ENCODE measurements at regions not wholly inside any gene's neighbourhood (a gene's known extent, or its start where the extent isn't known, plus 50 kb on each side); places are given as distances from the start of the nearest gene placed in this dataset.

DNA sequence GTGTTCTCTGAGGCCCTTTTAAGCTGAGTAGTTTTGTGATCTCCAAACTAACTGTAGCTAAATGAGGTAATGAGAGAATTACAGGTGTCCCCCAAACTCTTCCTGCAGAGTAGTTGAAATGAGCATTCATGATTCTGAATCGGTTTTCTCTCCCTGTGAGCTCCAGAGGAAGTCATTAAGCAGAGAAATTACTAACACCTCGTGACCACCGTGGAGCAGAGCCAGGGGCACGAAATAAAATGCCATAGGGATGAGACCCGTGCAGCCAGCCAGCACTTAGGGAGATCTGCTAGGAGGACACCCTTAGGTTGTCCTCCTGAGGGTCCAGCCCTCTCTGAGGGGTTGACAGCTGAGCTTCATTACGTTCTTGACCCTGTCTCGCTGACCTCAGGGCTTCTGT, 79.5 kb downstream of the SLC25A47 start:
- H3K27ac ChIP-seq (ENCODE audit: extremely low read depth, low read depth, low read length), result no peak overlapping the region
- no peaks in the 10 kb centered on the region for H3K36me3 ChIP-seq (ENCODE audit: control insufficient read depth, insufficient read depth, low read length)
- TF ChIP-seq KDM5B (IDR thresholded peaks at IDR 0.05; ENCODE audit: insufficient replicate concordance, low read depth, low read length) (no peak), RCOR1 (IDR thresholded peaks at IDR 0.05; ENCODE audit: borderline replicate concordance in 1 of 2, low read depth in 2 of 2, low read length in 2 of 2) (no peak), YBX1 (IDR thresholded peaks at IDR 0.05) (no peak), CAMTA2 (CRISPR knock-in tag; conservative IDR thresholded peaks at IDR 0.05) (no peak), KHSRP (IDR thresholded peaks at IDR 0.05) (no peak), MCM2 (IDR thresholded peaks at IDR 0.05; ENCODE audit: low read depth) (no peak), ZKSCAN3 (CRISPR knock-in tag; IDR thresholded peaks at IDR 0.05) (no peak), ZNF253 (CRISPR knock-in tag; conservative IDR thresholded peaks at IDR 0.05) (no peak), CHD4 (IDR thresholded peaks at IDR 0.05; ENCODE audit: insufficient read depth, insufficient replicate concordance, low read depth, low read length, poor library complexity, severe bottlenecking) (no peak), JUNB (CRISPR knock-in tag; conservative IDR thresholded peaks at IDR 0.05) (no peak)
- TF ChIP-seq, protein P1, sequence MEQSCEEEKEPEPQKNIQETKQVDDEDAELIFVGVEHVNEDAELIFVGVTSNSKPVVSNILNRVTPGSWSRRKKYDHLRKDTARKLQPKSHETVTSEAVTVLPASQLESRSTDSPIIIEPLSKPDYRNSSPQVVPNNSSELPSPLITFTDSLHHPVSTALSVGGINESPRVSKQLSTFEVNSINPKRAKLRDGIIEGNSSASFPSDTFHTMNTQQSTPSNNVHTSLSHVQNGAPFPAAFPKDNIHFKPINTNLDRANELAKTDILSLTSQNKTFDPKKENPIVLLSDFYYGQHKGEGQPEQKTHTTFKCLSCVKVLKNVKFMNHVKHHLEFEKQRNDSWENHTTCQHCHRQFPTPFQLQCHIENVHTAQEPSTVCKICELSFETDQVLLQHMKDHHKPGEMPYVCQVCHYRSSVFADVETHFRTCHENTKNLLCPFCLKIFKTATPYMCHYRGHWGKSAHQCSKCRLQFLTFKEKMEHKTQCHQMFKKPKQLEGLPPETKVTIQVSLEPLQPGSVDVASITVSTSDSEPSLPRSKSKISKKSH (CRISPR knock-in tag; IDR thresholded peaks at IDR 0.05), result no peak
- TF ChIP-seq, protein P2, sequence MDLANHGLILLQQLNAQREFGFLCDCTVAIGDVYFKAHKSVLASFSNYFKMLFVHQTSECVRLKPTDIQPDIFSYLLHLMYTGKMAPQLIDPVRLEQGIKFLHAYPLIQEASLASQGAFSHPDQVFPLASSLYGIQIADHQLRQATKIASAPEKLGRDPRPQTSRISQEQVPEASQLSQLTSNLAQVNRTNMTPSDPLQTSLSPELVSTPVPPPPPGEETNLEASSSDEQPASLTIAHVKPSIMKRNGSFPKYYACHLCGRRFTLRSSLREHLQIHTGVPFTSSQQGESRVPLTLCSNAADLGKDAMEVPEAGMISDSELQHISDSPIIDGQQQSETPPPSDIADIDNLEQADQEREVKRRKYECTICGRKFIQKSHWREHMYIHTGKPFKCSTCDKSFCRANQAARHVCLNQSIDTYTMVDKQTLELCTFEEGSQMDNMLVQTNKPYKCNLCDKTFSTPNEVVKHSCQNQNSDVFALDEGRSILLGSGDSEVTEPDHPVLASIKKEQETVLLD (IDR thresholded peaks at IDR 0.05), result no peak
- TF ChIP-seq, protein P3, sequence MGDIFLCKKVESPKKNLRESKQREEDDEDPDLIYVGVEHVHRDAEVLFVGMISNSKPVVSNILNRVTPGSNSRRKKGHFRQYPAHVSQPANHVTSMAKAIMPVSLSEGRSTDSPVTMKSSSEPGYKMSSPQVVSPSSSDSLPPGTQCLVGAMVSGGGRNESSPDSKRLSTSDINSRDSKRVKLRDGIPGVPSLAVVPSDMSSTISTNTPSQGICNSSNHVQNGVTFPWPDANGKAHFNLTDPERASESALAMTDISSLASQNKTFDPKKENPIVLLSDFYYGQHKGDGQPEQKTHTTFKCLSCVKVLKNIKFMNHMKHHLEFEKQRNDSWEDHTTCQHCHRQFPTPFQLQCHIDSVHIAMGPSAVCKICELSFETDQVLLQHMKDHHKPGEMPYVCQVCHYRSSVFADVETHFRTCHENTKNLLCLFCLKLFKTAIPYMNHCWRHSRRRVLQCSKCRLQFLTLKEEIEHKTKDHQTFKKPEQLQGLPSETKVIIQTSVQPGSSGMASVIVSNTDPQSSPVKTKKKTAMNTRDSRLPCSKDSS (IDR thresholded peaks at IDR 0.05; ENCODE audit: low read depth, partially characterized antibody), result no peak
- no peaks in the 10 kb centered on the region for H3K9me1 ChIP-seq (ENCODE audit: control insufficient read depth, insufficient read depth, low read length)
- no peak for FAIRE-seq
- POLR2A ChIA-PET, result interaction anchor here (1.6 kb wide), 1 partner anchor 11 kb away, joined by 4 read pairs; no protein-coding TSS in a partner anchor
- in situ Hi-C loops (cut with MboI) (no loop called here), intact Hi-C loops (cut with micrococcal nuclease) (no loop called here)
- H2AFZ ChIP-seq (ENCODE audit: low read depth, low read length), result no peak overlapping the region
- H3K4me2 ChIP-seq (ENCODE audit: insufficient read depth, low read length), result no peak overlapping the region
- peaks cover 5% of the 10 kb centered on the region; the same call in 1 of the 2 replicates for H4K20me1 ChIP-seq (replicated peaks; ENCODE audit: control insufficient read depth, insufficient read depth, low read length)
- no peak for ATAC-seq
- no peaks in the 10 kb centered on the region for H3K27me3 ChIP-seq (ENCODE audit: control insufficient read depth in 2 of 2, insufficient read depth in 2 of 2, low read length in 2 of 2)
- no peak overlapping the region for H3K9ac ChIP-seq (ENCODE audit: insufficient read depth in 1 of 2, low read depth in 2 of 2, low read length in 2 of 2)
- WGBS (ENCODE audit: insufficient coverage, low coverage, missing lambda C conversion rate), result 31% methylated on average over 6 of the region's 7 CpGs
- no peak for DNase-seq (ENCODE audit: extremely low read depth in 1 of 4, low spot score in 3 of 4)
- CTCF ChIA-PET (ENCODE audit: low intra/inter-chr PET ratio), result interaction anchor here (0.6 kb wide), 1 partner anchor 1301 kb away, joined by 6 read pairs; no protein-coding TSS in a partner anchor
- H3K4me1 ChIP-seq (replicated peaks in 1 of 2; ENCODE audit: control insufficient read depth in 2 of 2, insufficient read depth in 2 of 2, low read length in 2 of 2), result peaks cover 30 to 31% of the 10 kb centered on the region in 2 experiments
- no peak overlapping the region for H3K4me3 ChIP-seq
- H3K9me3 ChIP-seq (replicated peaks; ENCODE audit: control insufficient read depth, insufficient read depth, low read depth, low read length), result no peaks in the 10 kb centered on the region
- BruUV-seq (replicated peaks), result no TSS peak
- H3K79me2 ChIP-seq (ENCODE audit: control insufficient read depth, insufficient read depth, low read length), result no peaks in the 10 kb centered on the region
